ENCODE measurements at regions not wholly inside any gene's neighbourhood (a gene's known extent, or its start where the extent isn't known, plus 50 kb on each side); places are given as distances from the start of the nearest gene placed in this dataset.

GRCh38 chr17:83194761-83195329 is 115.4 kb downstream of the METRNL start:
- TF ChIP-seq POLR2A (IDR thresholded peaks at IDR 0.05) = no peak
- TF ChIP-seq CTCF (IDR thresholded peaks at IDR 0.05) = no peak
